IPS-NIHi11 (cell line): ENCODE measurements at regions not wholly inside any gene's neighbourhood (a gene's known extent, or its start where the extent isn't known, plus 50 kb on each side); places are given as distances from the start of the nearest gene placed in this dataset.
A peak's percentile ranks its signal among the peaks of the same experiment; 100 is the strongest.
"Not testable (repeated sequence)": the region's sequence is repeated elsewhere in the genome, so short reads cannot be mapped to it uniquely, and the experiment has no call there.

Experiments used
- DNase-seq: peaks from one replicate; pipeline ENCODE4 v3.0.0; 2012; ENCODE audit warnings: mixed read lengths, low spot score

- no peak for DNase-seq
Observed at GRCh38 chr10:2891073-2891769, 176.1 kb upstream of the PFKP start.

- DNase-seq, result no peak
Observed at GRCh38 chr10:2890093-2890492, 177.3 kb upstream of the PFKP start.

- DNase-seq, result no peak
Observed at GRCh38 chr10:2888403-2889004, 178.8 kb upstream of the PFKP start.

GRCh38 chr10:2887391-2888070, 179.8 kb upstream of the PFKP start:
- no peak for DNase-seq

GRCh38 chr10:2886662-2887061, 180.7 kb upstream of the PFKP start:
- no peak for DNase-seq

- DNase-seq, result no peak
Observed at GRCh38 chr10:2885288-2886278, 181.8 kb upstream of the PFKP start.

- DNase-seq, result not testable (repeated sequence)
Observed at GRCh38 chr10:2883983-2884540, 183.3 kb upstream of the PFKP start.

- DNase-seq, result no peak
Observed at GRCh38 chr10:2883238-2883637, 184.1 kb upstream of the PFKP start.

- no peak for DNase-seq
Observed at GRCh38 chr10:2882628-2883027, 184.7 kb upstream of the PFKP start.

GRCh38 chr10:2881720-2882620, 185.4 kb upstream of the PFKP start:
- no peak for DNase-seq

- not testable (repeated sequence) for DNase-seq
Observed at GRCh38 chr10:2880050-2880449, 187.3 kb upstream of the PFKP start.

GRCh38 chr10:2878818-2879217, 188.5 kb upstream of the PFKP start:
- DNase-seq, result no peak

- no peak for DNase-seq
Observed at GRCh38 chr10:2876032-2876431, 191.3 kb upstream of the PFKP start.

GRCh38 chr10:2874963-2875362, 192.4 kb upstream of the PFKP start:
- no peak for DNase-seq

GRCh38 chr10:2873769-2874168, 193.6 kb upstream of the PFKP start:
- DNase-seq, result no peak

GRCh38 chr10:2871673-2872219, 195.6 kb upstream of the PFKP start:
- DNase-seq, result no peak

- no peak for DNase-seq
Observed at GRCh38 chr10:2870654-2871053, 196.7 kb upstream of the PFKP start.

- DNase-seq, result no peak
Observed at GRCh38 chr10:2867788-2868299, 199.5 kb upstream of the PFKP start.

- DNase-seq, result peak; percentile 44
Observed at GRCh38 chr10:2866569-2866968, 200.8 kb upstream of the PFKP start.

- DNase-seq, result no peak
Observed at GRCh38 chr10:2861632-2862210, 205.6 kb upstream of the PFKP start.
